Nephron (organoid): ENCODE measurements at regions not wholly inside any gene's neighbourhood (a gene's known extent, or its start where the extent isn't known, plus 50 kb on each side); places are given as distances from the start of the nearest gene placed in this dataset.
A peak's percentile ranks its signal among the peaks of the same experiment; 100 is the strongest.

Experiments
- H3K27ac Mint-ChIP-seq, 3 experiments: 2 replicates each; pipeline ENCODE4 v1.8.0; 2020; ENCODE audit warnings: mixed read lengths in 3 of 3, mild to moderate bottlenecking in 2 of 3, moderate library complexity in 1 of 3
- H3K27me3 Mint-ChIP-seq: 2 replicates; pipeline ENCODE4 v1.8.0; 2021; ENCODE audit warnings: low read depth, mild to moderate bottlenecking, moderate library complexity, mixed read lengths
- H3K36me3 Mint-ChIP-seq: 2 replicates; pipeline ENCODE4 v1.8.0; 2020; ENCODE audit warnings: low read depth, mixed read lengths
- H3K4me1 Mint-ChIP-seq: 2 replicates; pipeline ENCODE4 v1.8.0; 2020; ENCODE audit warnings: mixed read lengths
- H3K4me3 Mint-ChIP-seq, 3 experiments: 2 replicates each; pipeline ENCODE4 v1.8.0; 2020; ENCODE audit warnings: mild to moderate bottlenecking in 3 of 3, mixed read lengths in 3 of 3, moderate library complexity in 2 of 3
- H3K9me3 Mint-ChIP-seq: 2 replicates; pipeline ENCODE4 v1.8.0; 2020; ENCODE audit warnings: mixed read lengths
- TF ChIP-seq, protein P1 (sequence below), 3 experiments: fragments of 200-600 bp; sonication (generic); IDR thresholded peaks; one replicate each; pipeline ENCODE4 v1.5.0; 2021; ENCODE audit warnings: antibody characterized with exemption in 3 of 3; ENCODE audit not compliant: unreplicated experiment in 3 of 3

DNA sequence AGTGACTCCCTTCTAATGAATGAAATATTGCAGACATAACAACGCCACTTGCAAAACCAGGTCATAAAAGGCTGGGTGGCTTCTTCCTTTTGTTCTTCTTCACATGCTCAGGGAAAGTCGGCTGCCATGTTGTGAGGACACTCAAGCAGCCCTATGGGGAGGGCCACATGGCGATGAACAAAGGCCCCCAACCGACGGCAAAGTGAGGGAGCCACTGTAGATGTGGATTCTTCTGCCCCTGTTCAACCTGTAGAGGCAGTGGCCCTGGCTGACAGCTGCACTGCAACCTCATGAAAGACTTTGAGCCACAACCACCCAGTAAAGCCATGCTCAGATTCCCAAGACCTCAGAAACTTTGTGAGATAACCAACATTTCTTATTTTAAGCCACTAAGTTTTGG is 203.5 kb upstream of the TNRC6C start:
- TF ChIP-seq, protein P1, sequence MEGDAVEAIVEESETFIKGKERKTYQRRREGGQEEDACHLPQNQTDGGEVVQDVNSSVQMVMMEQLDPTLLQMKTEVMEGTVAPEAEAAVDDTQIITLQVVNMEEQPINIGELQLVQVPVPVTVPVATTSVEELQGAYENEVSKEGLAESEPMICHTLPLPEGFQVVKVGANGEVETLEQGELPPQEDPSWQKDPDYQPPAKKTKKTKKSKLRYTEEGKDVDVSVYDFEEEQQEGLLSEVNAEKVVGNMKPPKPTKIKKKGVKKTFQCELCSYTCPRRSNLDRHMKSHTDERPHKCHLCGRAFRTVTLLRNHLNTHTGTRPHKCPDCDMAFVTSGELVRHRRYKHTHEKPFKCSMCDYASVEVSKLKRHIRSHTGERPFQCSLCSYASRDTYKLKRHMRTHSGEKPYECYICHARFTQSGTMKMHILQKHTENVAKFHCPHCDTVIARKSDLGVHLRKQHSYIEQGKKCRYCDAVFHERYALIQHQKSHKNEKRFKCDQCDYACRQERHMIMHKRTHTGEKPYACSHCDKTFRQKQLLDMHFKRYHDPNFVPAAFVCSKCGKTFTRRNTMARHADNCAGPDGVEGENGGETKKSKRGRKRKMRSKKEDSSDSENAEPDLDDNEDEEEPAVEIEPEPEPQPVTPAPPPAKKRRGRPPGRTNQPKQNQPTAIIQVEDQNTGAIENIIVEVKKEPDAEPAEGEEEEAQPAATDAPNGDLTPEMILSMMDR (IDR thresholded peaks at IDR 0.05; ENCODE audit: unreplicated experiment in 3 of 3) = no peak
- Mint-ChIP-seq H3K27me3 (peaks cover 10% of the 10 kb centered on the region), H3K27ac (no peak overlapping the region), H3K4me1 (peaks cover 10% of the 10 kb centered on the region), H3K36me3 (no peaks in the 10 kb centered on the region), H3K4me3 (no peak overlapping the region), H3K9me3 (peaks cover 3% of the 10 kb centered on the region)

- Mint-ChIP-seq H3K4me3 (no peak overlapping the region), H3K27ac (no peak overlapping the region), H3K4me1 (peaks cover 10% of the 10 kb centered on the region), H3K9me3 (peaks cover 3% of the 10 kb centered on the region), H3K27me3 (peaks cover 9% of the 10 kb centered on the region), H3K36me3 (no peaks in the 10 kb centered on the region)
- TF ChIP-seq, protein P1 (IDR thresholded peaks at IDR 0.05; ENCODE audit: unreplicated experiment in 3 of 3) = no peak
Measured at GRCh38 chr17:77755410-77755963, 203.0 kb upstream of the TNRC6C start.

GRCh38 chr17:77756028-77756427 is 202.5 kb upstream of the TNRC6C start:
- TF ChIP-seq, protein P1 (IDR thresholded peaks at IDR 0.05; ENCODE audit: unreplicated experiment in 3 of 3) = no peak
- H3K27me3 Mint-ChIP-seq = peaks cover 10% of the 10 kb centered on the region
- peaks cover 10% of the 10 kb centered on the region for H3K4me1 Mint-ChIP-seq
- H3K9me3 Mint-ChIP-seq = peaks cover 3% of the 10 kb centered on the region
- H3K36me3 Mint-ChIP-seq = no peaks in the 10 kb centered on the region
- no peak overlapping the region for H3K27ac Mint-ChIP-seq
- no peak overlapping the region for H3K4me3 Mint-ChIP-seq

DNA sequence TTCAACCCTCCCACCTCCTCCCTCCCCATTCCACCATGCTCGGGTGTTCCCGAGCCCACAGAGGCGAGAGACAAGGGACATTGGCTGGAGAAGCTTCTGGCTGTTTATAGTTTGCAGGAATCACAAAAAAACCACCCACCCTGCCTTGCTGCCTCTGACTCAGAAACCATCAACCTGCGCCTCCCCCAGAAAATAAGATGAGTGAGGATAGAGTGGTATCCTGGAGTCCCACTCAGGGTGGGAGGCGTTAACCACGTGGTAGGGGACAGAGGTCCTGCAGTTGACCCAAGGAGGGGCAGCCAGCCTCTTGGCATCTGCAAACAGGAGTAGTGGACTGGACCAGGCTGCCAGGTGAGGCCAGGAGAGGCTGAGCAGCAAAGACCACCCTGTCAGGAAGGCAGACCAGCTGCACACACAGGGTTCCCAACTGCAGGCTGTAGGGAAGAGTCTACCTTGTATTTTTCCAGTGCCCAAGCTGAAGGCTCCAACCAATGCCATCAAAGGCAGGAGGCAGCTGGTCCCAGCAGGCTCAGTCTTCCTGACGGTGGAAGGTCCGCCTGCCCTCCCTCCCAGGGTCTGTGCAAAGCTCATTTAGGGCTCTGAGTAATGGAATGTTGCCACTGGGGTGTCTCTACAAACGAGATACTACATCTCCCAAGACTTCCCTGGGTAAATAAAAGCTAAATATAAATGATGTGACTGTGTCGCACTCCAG is 201.5 kb upstream of the TNRC6C start:
- H3K9me3 Mint-ChIP-seq = peaks cover 3% of the 10 kb centered on the region
- no peak overlapping the region for H3K4me3 Mint-ChIP-seq
- peaks cover 10% of the 10 kb centered on the region for H3K27me3 Mint-ChIP-seq
- peaks cover 10% of the 10 kb centered on the region for H3K4me1 Mint-ChIP-seq
- H3K27ac Mint-ChIP-seq = peak overlapping the region in 2 of 3 experiments; percentile 59 to 86
- no peaks in the 10 kb centered on the region for H3K36me3 Mint-ChIP-seq
- TF ChIP-seq, protein P1 (IDR thresholded peaks at IDR 0.05; ENCODE audit: unreplicated experiment in 3 of 3) = no peak

DNA sequence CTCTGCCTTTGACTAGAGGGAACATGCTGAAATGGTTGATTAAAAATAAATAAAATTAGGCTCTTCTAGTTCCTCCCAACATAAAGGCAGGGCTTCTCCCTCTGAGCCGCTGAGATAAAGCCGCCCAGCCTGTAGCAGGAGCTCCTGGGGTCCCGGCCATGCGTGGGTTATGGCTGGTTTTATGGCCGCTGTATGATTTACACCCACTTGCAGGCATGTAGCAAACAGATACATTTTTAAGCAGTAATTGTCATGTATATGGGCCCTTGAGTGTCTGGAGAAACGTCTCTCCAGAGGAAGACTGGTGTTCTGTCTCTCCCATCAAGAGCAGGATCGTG is 201.0 kb upstream of the TNRC6C start:
- peaks cover 3% of the 10 kb centered on the region for H3K9me3 Mint-ChIP-seq
- H3K27ac Mint-ChIP-seq = peak overlapping the region; percentile 43 to 86 (median 59)
- H3K36me3 Mint-ChIP-seq = no peaks in the 10 kb centered on the region
- TF ChIP-seq, protein P1 (IDR thresholded peaks at IDR 0.05; ENCODE audit: unreplicated experiment in 3 of 3) = no peak
- H3K4me1 Mint-ChIP-seq = peaks cover 10% of the 10 kb centered on the region
- H3K27me3 Mint-ChIP-seq = peaks cover 11% of the 10 kb centered on the region
- no peak overlapping the region for H3K4me3 Mint-ChIP-seq

DNA sequence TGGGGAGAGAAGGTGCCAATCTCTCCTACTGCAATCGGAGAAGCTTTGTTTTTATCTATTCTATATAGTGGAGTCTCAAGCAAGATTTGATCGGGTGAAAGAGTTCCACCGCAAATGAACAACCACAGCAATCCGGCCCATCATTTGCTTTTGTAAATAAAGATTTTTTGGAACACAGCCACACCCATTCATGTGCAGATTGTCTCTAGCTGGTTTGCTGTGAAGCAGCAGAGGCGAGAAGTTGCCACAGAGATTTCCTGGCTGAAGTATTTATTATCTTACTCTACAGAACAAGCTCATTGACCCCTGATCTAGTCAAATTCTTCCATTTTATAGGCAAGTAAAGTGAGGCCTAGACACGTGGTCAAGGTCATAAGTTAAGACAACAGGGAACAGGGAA is 195.5 kb upstream of the TNRC6C start:
- Mint-ChIP-seq H3K4me1 (no peaks in the 10 kb centered on the region), H3K27me3 (peaks cover 17% of the 10 kb centered on the region), H3K36me3 (no peaks in the 10 kb centered on the region), H3K27ac (no peak overlapping the region), H3K9me3 (no peaks in the 10 kb centered on the region), H3K4me3 (no peak overlapping the region)
- TF ChIP-seq, protein P1 (IDR thresholded peaks at IDR 0.05; ENCODE audit: unreplicated experiment in 3 of 3) = no peak
